DND-41 (cell line): ENCODE measurements at regions not wholly inside any gene's neighbourhood (a gene's known extent, or its start where the extent isn't known, plus 50 kb on each side); places are given as distances from the start of the nearest gene placed in this dataset.

Experiments
- EZH2 ChIP-seq: IDR thresholded peaks from 3 replicates; pipeline ENCODE4 v1.6.1; 2012; ENCODE audit warnings: borderline replicate concordance, low read depth, mild to moderate bottlenecking, moderate library complexity, low read length, inconsistent platforms; ENCODE audit not compliant: severe bottlenecking
- TF ChIP-seq, protein P1 (sequence below): IDR thresholded peaks from 2 replicates; pipeline ENCODE4 v1.5.1; 2012; ENCODE audit warnings: borderline replicate concordance, low read length, moderate library complexity, mild to moderate bottlenecking; ENCODE audit not compliant: poor library complexity, severe bottlenecking; ENCODE audit errors: extremely low read depth

DNA sequence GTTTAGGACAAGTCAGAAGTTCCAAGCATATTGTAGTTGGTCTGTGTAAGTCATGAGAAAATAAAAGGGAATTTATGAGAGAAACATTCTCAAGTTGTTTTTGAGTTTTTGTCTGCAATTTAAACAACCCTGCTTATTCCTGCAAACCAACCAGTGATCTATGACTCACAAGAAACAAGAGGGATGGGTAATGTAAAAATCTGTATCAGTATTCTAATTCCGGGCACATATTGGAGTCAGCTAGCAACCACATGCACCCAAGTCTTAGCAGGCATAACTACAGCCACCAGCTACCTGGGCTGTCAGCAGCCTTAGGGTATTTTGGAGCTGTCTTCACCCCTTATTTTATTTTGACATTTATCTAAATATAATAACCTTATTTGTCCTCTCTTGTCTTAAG, 128.7 kb upstream of the APC start:
- TF ChIP-seq, protein P1, sequence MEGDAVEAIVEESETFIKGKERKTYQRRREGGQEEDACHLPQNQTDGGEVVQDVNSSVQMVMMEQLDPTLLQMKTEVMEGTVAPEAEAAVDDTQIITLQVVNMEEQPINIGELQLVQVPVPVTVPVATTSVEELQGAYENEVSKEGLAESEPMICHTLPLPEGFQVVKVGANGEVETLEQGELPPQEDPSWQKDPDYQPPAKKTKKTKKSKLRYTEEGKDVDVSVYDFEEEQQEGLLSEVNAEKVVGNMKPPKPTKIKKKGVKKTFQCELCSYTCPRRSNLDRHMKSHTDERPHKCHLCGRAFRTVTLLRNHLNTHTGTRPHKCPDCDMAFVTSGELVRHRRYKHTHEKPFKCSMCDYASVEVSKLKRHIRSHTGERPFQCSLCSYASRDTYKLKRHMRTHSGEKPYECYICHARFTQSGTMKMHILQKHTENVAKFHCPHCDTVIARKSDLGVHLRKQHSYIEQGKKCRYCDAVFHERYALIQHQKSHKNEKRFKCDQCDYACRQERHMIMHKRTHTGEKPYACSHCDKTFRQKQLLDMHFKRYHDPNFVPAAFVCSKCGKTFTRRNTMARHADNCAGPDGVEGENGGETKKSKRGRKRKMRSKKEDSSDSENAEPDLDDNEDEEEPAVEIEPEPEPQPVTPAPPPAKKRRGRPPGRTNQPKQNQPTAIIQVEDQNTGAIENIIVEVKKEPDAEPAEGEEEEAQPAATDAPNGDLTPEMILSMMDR, result no peak
- TF ChIP-seq EZH2, result no peak
